ENCODE measurements at regions not wholly inside any gene's neighbourhood (a gene's known extent, or its start where the extent isn't known, plus 50 kb on each side); places are given as distances from the start of the nearest gene placed in this dataset.

DNA sequence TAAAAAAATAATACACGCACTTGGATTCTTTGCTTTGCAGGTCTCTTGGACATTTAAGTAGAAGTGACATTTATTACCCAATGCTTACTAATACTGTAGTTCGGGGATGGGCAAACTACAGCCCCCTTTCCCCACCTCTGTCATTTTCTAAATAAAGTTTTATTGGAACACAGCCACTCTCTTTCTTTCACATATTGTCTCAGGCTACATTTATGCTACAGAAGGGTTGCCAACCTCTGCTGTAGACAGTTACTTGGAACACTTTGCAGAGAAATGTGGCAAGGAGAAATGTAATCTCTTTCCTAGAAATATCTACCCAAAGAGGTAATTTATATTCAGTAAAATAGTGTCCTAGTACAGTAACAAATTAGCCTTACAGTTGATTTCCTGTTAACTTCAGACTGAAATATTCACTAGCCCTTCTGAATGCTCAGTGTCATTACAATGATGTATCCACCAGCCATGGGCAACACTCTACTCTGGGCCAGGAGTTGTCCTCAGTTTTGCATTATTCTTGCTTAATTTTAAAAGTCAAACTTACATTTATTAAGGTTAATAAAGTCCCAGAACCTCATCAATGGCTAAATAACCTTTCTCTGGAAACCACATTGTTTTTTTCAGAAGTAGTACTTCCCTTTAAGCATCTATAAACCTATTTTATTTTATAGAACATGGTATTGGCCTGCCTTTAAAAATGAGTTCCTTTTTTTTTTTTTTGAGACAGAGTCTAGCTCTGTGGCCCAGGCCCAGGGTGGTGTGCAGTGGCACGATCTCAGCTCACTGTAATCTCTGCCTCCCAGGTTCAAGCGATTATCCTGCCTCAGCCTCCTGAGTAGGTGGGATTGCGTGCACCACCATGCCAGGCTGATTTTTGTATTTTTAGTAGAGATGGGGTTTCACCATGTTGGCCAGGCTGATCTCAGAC lies 269.6 kb upstream of the AMIGO2 start:
- no peak for DNase-seq (ENCODE audit: low read depth)
- TF ChIP-seq POLR2A (IDR thresholded peaks at IDR 0.05; ENCODE audit: extremely low read depth, insufficient read length) (no peak), MYC (IDR thresholded peaks at IDR 0.05; ENCODE audit: low read depth, low read length) (no peak)
- TF ChIP-seq, protein P1, sequence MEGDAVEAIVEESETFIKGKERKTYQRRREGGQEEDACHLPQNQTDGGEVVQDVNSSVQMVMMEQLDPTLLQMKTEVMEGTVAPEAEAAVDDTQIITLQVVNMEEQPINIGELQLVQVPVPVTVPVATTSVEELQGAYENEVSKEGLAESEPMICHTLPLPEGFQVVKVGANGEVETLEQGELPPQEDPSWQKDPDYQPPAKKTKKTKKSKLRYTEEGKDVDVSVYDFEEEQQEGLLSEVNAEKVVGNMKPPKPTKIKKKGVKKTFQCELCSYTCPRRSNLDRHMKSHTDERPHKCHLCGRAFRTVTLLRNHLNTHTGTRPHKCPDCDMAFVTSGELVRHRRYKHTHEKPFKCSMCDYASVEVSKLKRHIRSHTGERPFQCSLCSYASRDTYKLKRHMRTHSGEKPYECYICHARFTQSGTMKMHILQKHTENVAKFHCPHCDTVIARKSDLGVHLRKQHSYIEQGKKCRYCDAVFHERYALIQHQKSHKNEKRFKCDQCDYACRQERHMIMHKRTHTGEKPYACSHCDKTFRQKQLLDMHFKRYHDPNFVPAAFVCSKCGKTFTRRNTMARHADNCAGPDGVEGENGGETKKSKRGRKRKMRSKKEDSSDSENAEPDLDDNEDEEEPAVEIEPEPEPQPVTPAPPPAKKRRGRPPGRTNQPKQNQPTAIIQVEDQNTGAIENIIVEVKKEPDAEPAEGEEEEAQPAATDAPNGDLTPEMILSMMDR (IDR thresholded peaks at IDR 0.05; ENCODE audit: low read depth, low read length) = no peak
- TF ChIP-seq, protein P2, sequence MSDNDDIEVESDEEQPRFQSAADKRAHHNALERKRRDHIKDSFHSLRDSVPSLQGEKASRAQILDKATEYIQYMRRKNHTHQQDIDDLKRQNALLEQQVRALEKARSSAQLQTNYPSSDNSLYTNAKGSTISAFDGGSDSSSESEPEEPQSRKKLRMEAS (IDR thresholded peaks at IDR 0.05; ENCODE audit: low read depth, low read length) = no peak

DNA sequence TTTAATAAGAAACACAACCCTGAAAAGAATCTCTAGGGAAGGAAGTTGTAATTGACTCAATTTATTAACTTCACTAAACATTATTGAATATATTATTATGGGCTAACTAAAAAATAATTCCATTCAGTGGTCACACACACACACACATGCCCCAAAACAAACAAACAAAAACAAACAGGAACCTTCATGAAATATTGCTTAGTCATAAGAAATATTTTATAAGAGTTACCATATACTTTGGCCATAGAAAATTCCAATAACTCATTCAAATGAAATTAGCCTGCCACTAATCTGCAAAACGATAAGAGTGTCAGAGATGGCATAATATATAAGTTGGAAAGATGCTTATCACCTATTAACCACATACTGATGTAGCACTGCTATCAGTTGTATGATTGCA lies 268.4 kb upstream of the AMIGO2 start:
- H3K4me3 ChIP-seq (ENCODE audit: low read depth, low read length) = no peak overlapping the region
- TF ChIP-seq, protein P1 (IDR thresholded peaks at IDR 0.05; ENCODE audit: low read depth, low read length) = no peak
- TF ChIP-seq, protein P2 (IDR thresholded peaks at IDR 0.05; ENCODE audit: low read depth, low read length) = no peak
- TF ChIP-seq MYC (IDR thresholded peaks at IDR 0.05; ENCODE audit: low read depth, low read length) = no peak
- DNase-seq (ENCODE audit: low read depth) = no peak

More for the DNA sequence above, 269.6 kb upstream of the AMIGO2 start:
- H3K4me3 ChIP-seq (ENCODE audit: low read depth, low read length) = no peak overlapping the region

DNA sequence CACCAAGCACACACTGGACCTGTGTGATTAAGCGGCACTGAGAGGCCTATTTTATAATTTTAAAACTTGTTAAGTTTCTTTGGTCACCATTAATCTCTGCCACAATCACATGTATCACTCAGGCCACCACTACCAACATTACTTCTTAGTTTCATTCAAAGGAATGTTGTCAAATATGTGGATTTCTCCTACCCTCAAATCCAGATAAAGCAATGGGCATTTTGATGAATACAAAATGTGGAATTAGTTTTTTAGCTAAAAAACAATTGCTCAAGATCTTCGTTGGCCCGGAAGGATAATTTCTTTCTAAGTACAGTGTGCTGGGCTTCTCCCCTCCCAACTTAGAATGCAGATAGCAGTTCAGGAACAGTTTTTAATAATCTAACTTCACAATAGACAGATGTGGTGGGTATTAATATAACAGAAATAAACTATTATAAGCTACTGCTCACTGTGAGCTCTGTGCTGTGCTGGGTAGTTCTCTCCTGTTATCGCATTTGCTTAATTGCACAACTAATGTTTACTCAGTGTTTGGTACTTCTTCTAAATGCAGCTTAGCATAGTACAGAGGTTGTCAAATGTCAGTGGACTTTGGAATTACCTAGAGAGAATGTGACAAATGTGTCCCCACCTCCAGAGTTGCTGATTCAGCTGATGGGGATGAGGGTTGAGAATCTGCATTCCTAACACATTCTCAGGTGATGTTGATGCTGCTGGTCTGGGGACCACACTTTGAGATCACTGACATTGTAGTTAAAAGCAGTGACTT lies 266.7 kb upstream of the AMIGO2 start:
- no peak overlapping the region for H3K4me3 ChIP-seq (ENCODE audit: low read depth, low read length)
- TF ChIP-seq MYC (IDR thresholded peaks at IDR 0.05; ENCODE audit: low read depth, low read length) = no peak
- TF ChIP-seq, protein P1 (IDR thresholded peaks at IDR 0.05; ENCODE audit: low read depth, low read length) = no peak
- no peak for TF ChIP-seq POLR2A (IDR thresholded peaks at IDR 0.05; ENCODE audit: extremely low read depth, insufficient read length)
- TF ChIP-seq, protein P2 (IDR thresholded peaks at IDR 0.05; ENCODE audit: low read depth, low read length) = no peak
- DNase-seq (ENCODE audit: low read depth) = no peak

DNA sequence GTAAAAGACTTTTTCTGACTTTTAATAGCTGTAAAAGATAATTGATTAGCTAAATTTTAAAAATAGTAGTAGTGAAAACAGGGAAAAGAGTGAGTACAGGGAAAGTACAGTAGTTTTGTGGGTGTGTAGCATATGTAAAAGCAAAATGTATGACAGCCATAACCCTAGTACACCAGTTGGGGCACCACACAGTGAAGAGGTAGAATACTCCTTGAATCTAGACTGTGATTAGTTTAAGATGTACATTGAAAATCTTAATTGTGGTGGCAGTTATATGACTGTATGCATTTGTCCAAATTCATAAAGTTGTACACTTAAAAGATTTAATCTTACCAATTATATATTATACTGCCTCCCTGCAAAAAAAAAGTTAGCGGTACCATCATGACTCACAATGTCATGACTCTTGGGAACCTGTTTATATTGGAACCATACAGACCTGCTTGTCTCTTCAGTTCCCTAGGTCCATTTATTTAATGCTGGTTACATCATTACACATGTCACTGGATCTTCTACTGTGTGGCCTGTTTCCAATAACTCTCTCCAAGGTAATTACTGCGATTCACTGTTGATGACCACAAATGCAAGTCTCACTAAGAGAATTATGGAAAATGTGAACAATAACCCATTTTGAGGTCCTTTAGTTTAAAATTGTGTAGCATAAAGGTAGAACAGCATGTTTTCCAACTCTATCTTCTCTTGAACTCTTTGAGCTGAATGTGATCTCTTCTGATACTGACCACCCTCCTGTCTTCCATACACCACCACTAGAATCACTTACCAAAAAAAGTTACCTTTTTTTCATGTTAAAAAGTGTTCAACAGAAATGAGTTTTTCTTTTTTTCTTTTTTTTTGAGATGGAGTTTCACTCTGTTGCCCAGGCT lies 264.2 kb upstream of the AMIGO2 start:
- DNase-seq (ENCODE audit: low read depth) = no peak
- TF ChIP-seq, protein P2 (IDR thresholded peaks at IDR 0.05; ENCODE audit: low read depth, low read length) = no peak
- no peak for TF ChIP-seq MYC (IDR thresholded peaks at IDR 0.05; ENCODE audit: low read depth, low read length)
- no peak for TF ChIP-seq POLR2A (IDR thresholded peaks at IDR 0.05; ENCODE audit: extremely low read depth, insufficient read length)
- TF ChIP-seq, protein P1 (IDR thresholded peaks at IDR 0.05; ENCODE audit: low read depth, low read length) = no peak
- H3K4me3 ChIP-seq (ENCODE audit: low read depth, low read length) = no peak overlapping the region

DNA sequence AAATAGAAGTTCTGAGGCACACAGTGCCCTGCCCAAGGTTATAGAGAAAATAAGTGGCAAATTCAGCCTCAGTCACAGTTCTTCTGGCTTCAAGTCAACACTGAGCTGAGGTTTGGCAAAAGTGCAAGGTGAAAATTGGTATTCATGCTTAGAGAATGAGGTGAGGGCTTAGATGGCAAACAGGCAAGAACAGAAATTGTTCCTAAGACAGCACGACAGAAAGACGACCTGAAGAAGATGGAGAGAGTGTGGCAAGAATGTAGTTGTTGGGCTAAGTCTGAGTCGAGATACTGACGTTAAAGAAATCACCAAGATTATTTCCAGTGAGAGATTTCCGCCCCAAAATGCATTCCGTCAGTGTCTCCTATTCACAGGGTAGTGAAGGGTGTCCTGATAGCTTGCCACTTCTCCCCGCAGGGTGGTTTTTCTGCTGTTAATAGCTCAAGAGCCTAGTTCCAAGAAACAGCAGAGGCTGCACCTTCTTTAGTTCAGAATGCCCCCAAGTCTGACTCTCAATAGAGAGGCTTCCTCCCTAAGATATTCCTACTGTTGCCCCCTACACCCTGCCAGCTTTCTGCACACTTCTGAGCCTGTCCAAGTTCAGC lies 260.8 kb upstream of the AMIGO2 start:
- TF ChIP-seq, protein P1 (IDR thresholded peaks at IDR 0.05; ENCODE audit: low read depth, low read length) = no peak
- TF ChIP-seq POLR2A (IDR thresholded peaks at IDR 0.05; ENCODE audit: extremely low read depth, insufficient read length) = no peak
- TF ChIP-seq MYC (IDR thresholded peaks at IDR 0.05; ENCODE audit: low read depth, low read length) = no peak
- TF ChIP-seq, protein P2 (IDR thresholded peaks at IDR 0.05; ENCODE audit: low read depth, low read length) = no peak
- H3K4me3 ChIP-seq (ENCODE audit: low read depth, low read length) = no peak overlapping the region
- DNase-seq (ENCODE audit: low read depth) = no peak

Data from NB4 (cell line).